Endodermal cell (in vitro differentiated cells): ENCODE measurements at regions not wholly inside any gene's neighbourhood (a gene's known extent, or its start where the extent isn't known, plus 50 kb on each side); places are given as distances from the start of the nearest gene placed in this dataset.
A peak's percentile ranks its signal among the peaks of the same experiment; 100 is the strongest.

Experiments used
- DNase-seq: peaks from one replicate; pipeline ENCODE4 v3.0.0-alpha.2; 2017
- H3K27ac ChIP-seq: 2 replicates; pipeline ENCODE4 v1.5.1; 2013; ENCODE audit warnings: mild to moderate bottlenecking, low read depth, low read length, moderate library complexity
- H3K27me3 ChIP-seq: 2 replicates; pipeline ENCODE4 v1.6.1; 2013; ENCODE audit warnings: mild to moderate bottlenecking, low read length, moderate library complexity; ENCODE audit not compliant: insufficient read depth, control insufficient read depth, poor library complexity, severe bottlenecking
- H3K36me3 ChIP-seq: 2 replicates; pipeline ENCODE4 v1.7.0; 2013; ENCODE audit warnings: mild to moderate bottlenecking, low read length, moderate library complexity; ENCODE audit not compliant: control insufficient read depth, insufficient read depth
- H3K4me1 ChIP-seq: one replicate; pipeline ENCODE4 v1.7.0; 2013; ENCODE audit warnings: low read length; ENCODE audit not compliant: control insufficient read depth, insufficient read depth
- H3K4me3 ChIP-seq: 2 replicates; pipeline ENCODE4 v1.5.1; 2013; ENCODE audit warnings: mild to moderate bottlenecking, low read length, moderate library complexity
- H3K9ac ChIP-seq: 2 replicates; pipeline ENCODE4 v1.6.1; 2013; ENCODE audit warnings: mild to moderate bottlenecking, low read length, moderate library complexity; ENCODE audit not compliant: poor library complexity, severe bottlenecking; ENCODE audit errors: extremely low read depth
- H3K9me3 ChIP-seq: 2 replicates; pipeline ENCODE4 v1.6.1; 2013; ENCODE audit warnings: mild to moderate bottlenecking, low read length, moderate library complexity; ENCODE audit not compliant: control insufficient read depth
- H3K27ac Mint-ChIP-seq: 2 replicates; pipeline ENCODE4 v1.8.0; 2020; ENCODE audit warnings: mixed read lengths
- H3K27me3 Mint-ChIP-seq: 2 replicates; pipeline ENCODE4 v1.8.0; 2021; ENCODE audit warnings: mild to moderate bottlenecking, mixed read lengths; ENCODE audit not compliant: insufficient read depth
- H3K36me3 Mint-ChIP-seq: 2 replicates; pipeline ENCODE4 v1.8.0; 2020; ENCODE audit warnings: low read depth, mixed read lengths
- H3K4me1 Mint-ChIP-seq: 2 replicates; pipeline ENCODE4 v1.8.0; 2020; ENCODE audit warnings: mixed read lengths
- H3K4me3 Mint-ChIP-seq: 2 replicates; pipeline ENCODE4 v1.8.0; 2020; ENCODE audit warnings: mild to moderate bottlenecking, moderate library complexity, mixed read lengths
- H3K9me3 Mint-ChIP-seq: 2 replicates; pipeline ENCODE4 v1.8.0; 2020; ENCODE audit warnings: mild to moderate bottlenecking, mixed read lengths
- CTCF ChIP-seq: fragments of 200-600 bp; sonication (generic); conservative IDR thresholded peaks from 2 replicates; pipeline ENCODE4 v1.5.0; 2021; ENCODE audit warnings: antibody characterized with exemption, mild to moderate bottlenecking
- WGBS, 2 experiments: methylation state at CpG; one replicate each; pipeline versions ENCODE4 v1.1.5 to v1.1.7; 2013; ENCODE audit warnings: missing lambda C conversion rate in 2 of 2, mixed read lengths in 1 of 2; ENCODE audit not compliant: insufficient coverage in 1 of 2, insufficient read length in 1 of 2; 5-methylcytosine and 5-hydroxymethylcytosine counted together

GRCh38 chr6:137727216-137727765, 139.8 kb upstream of the TNFAIP3 start:
- H3K27me3 Mint-ChIP-seq: no peaks in the 10 kb centered on the region
- Histone ChIP-seq H3K27me3 (no peaks in the 10 kb centered on the region), H3K4me3 (no peak overlapping the region), H3K9ac (no peak overlapping the region), H3K4me1 (no peaks in the 10 kb centered on the region), H3K9me3 (no peaks in the 10 kb centered on the region), H3K36me3 (no peaks in the 10 kb centered on the region), H3K27ac (no peak overlapping the region)
- TF ChIP-seq CTCF: no peak
- 71 to 96% methylated on average over 2 to 4 of the region's 4 CpGs for WGBS, 2 experiments
- H3K36me3 Mint-ChIP-seq: no peaks in the 10 kb centered on the region
- no peak overlapping the region for H3K4me3 Mint-ChIP-seq
- DNase-seq: no peak
- no peaks in the 10 kb centered on the region for H3K9me3 Mint-ChIP-seq
- no peak overlapping the region for H3K27ac Mint-ChIP-seq
- peaks cover 7% of the 10 kb centered on the region for H3K4me1 Mint-ChIP-seq

- no peaks in the 10 kb centered on the region for H3K27me3 ChIP-seq
- H3K9me3 Mint-ChIP-seq: no peaks in the 10 kb centered on the region
- peak overlapping the region; percentile 16 for H3K27ac ChIP-seq
- no peaks in the 10 kb centered on the region for H3K27me3 Mint-ChIP-seq
- TF ChIP-seq CTCF: no peak
- H3K4me3 ChIP-seq: no peak overlapping the region
- no peaks in the 10 kb centered on the region for H3K36me3 Mint-ChIP-seq
- peaks cover 7% of the 10 kb centered on the region for H3K4me1 Mint-ChIP-seq
- H3K4me1 ChIP-seq: no peaks in the 10 kb centered on the region
- no peak overlapping the region for H3K9ac ChIP-seq
- DNase-seq: no peak
- WGBS, 2 experiments: 79 to 87% methylated on average over 6 of the region's 6 CpGs
- H3K27ac Mint-ChIP-seq: no peak overlapping the region
- H3K9me3 ChIP-seq: no peaks in the 10 kb centered on the region
- H3K4me3 Mint-ChIP-seq: no peak overlapping the region
- H3K36me3 ChIP-seq: no peaks in the 10 kb centered on the region
These were observed 138.4 kb upstream of the TNFAIP3 start for GRCh38 chr6:137728386-137729349.

GRCh38 chr6:137729866-137730629, 137.0 kb upstream of the TNFAIP3 start:
- DNase-seq: no peak
- no peak for TF ChIP-seq CTCF
- no peak overlapping the region for H3K4me3 Mint-ChIP-seq
- WGBS, 2 experiments: 92 to 93% methylated on average over 2 to 6 of the region's 6 CpGs
- no peak overlapping the region for H3K4me3 ChIP-seq
- no peaks in the 10 kb centered on the region for H3K27me3 ChIP-seq
- H3K27ac ChIP-seq: no peak overlapping the region
- no peaks in the 10 kb centered on the region for H3K36me3 ChIP-seq
- H3K27me3 Mint-ChIP-seq: no peaks in the 10 kb centered on the region
- H3K27ac Mint-ChIP-seq: no peak overlapping the region
- no peaks in the 10 kb centered on the region for H3K9me3 Mint-ChIP-seq
- H3K9ac ChIP-seq: no peak overlapping the region
- no peaks in the 10 kb centered on the region for H3K36me3 Mint-ChIP-seq
- H3K4me1 ChIP-seq: no peaks in the 10 kb centered on the region
- H3K4me1 Mint-ChIP-seq: peaks cover 7% of the 10 kb centered on the region
- no peaks in the 10 kb centered on the region for H3K9me3 ChIP-seq
